GM23338 (cell line): ENCODE measurements at regions not wholly inside any gene's neighbourhood (a gene's known extent, or its start where the extent isn't known, plus 50 kb on each side); places are given as distances from the start of the nearest gene placed in this dataset.

Experiments
- CREB1 ChIP-seq: fragments of 250-450 bp; sonication (Bioruptor Pico); IDR thresholded peaks from 2 replicates; pipeline ENCODE4 v1.5.0; 2020; ENCODE audit warnings: low read depth, mild to moderate bottlenecking, moderate library complexity
- CTCF ChIP-seq, 2 experiments: fragments of 200-600 bp in 1 of 2; sonication (generic) in 1 of 2; conservative IDR thresholded peaks; 2 replicates each; pipeline versions ENCODE4 v1.5.1 to v1.6.1; 2016 to 2017; ENCODE audit warnings: antibody characterized with exemption in 2 of 2, low read depth in 2 of 2, mild to moderate bottlenecking in 2 of 2, moderate library complexity in 1 of 2
- EZH2 ChIP-seq: fragments of 200-600 bp; sonication (generic); IDR thresholded peaks from one replicate; pipeline ENCODE4 v1.8.0; 2017; ENCODE audit warnings: antibody characterized with exemption, mild to moderate bottlenecking, low read depth; ENCODE audit not compliant: unreplicated experiment
- EZH2phosphoT487 ChIP-seq: fragments of 200-600 bp; sonication (generic); IDR thresholded peaks from one replicate; pipeline ENCODE4 v1.8.1; 2018; ENCODE audit warnings: antibody characterized with exemption; ENCODE audit not compliant: unreplicated experiment
- NANOG ChIP-seq: IDR thresholded peaks from 2 replicates; pipeline ENCODE4 v1.6.1; 2016; ENCODE audit warnings: antibody characterized with exemption, borderline replicate concordance
- POLR2AphosphoS5 ChIP-seq: IDR thresholded peaks from 2 replicates; pipeline ENCODE4 v1.6.1; 2016; ENCODE audit warnings: antibody characterized with exemption, low read depth
- REST ChIP-seq: IDR thresholded peaks from one replicate; pipeline ENCODE4 v1.6.1; 2018; ENCODE audit warnings: antibody characterized with exemption; ENCODE audit not compliant: unreplicated experiment
- ZNF462 ChIP-seq: fragments of 250-450 bp; sonication (Bioruptor Pico); IDR thresholded peaks from 2 replicates; pipeline ENCODE4 v1.5.0; 2020; ENCODE audit warnings: mild to moderate bottlenecking, moderate library complexity

GRCh38 chr11:42825598-42825997 lies 486.2 kb upstream of the API5 start:
- TF ChIP-seq CTCF (conservative IDR thresholded peaks at IDR 0.05; ENCODE audit: low read depth in 2 of 2) (no peak), EZH2phosphoT487 (no peak), EZH2 (no peak), CREB1 (no peak), ZNF462 (CRISPR knock-in tag) (no peak), POLR2AphosphoS5 (no peak), REST (no peak), NANOG (no peak)
